Kidney (tissue), 13 donors: ENCODE measurements at regions not wholly inside any gene's neighbourhood (a gene's known extent, or its start where the extent isn't known, plus 50 kb on each side); places are given as distances from the start of the nearest gene placed in this dataset.

Experiments
- DNase-seq, 5 donors: peaks; one replicate each; pipeline ENCODE4 v3.0.0-alpha.2; 2013 to 2020
- FAIRE-seq: peaks from 2 replicates; lab custom pipeline; 2012; peaks lifted over from hg19 to GRCh38; lab: Jason Lieb, UNC
- H3K27ac ChIP-seq, 2 donors: one replicate each; pipeline ENCODE4 v1.7.0; 2013; ENCODE audit warnings: low read depth in 2 of 2, low read length in 2 of 2, inconsistent platforms in 1 of 2
- H3K27me3 ChIP-seq: one replicate; pipeline ENCODE4 v1.7.1; 2013; ENCODE audit warnings: low read length, inconsistent platforms; ENCODE audit not compliant: control insufficient read depth, insufficient read depth
- H3K36me3 ChIP-seq, 3 donors: one replicate each; pipeline versions ENCODE4 v1.7.0 to v1.7.1; 2013; ENCODE audit warnings: low read length in 3 of 3, control low read depth in 1 of 3, inconsistent platforms in 1 of 3; ENCODE audit not compliant: insufficient read depth in 3 of 3, control insufficient read depth in 2 of 3
- H3K4me1 ChIP-seq, 3 donors: one replicate each; pipeline versions ENCODE4 v1.7.0 to v1.7.1; 2013; ENCODE audit warnings: low read length in 3 of 3, inconsistent platforms in 1 of 3, low read depth in 1 of 3; ENCODE audit not compliant: control insufficient read depth in 2 of 3, insufficient read depth in 2 of 3
- H3K4me3 ChIP-seq, 3 donors: one replicate each; pipeline versions ENCODE4 v1.7.0 to v1.8.1; 2013; ENCODE audit warnings: low read length in 3 of 3, control low read depth in 1 of 3, inconsistent platforms in 1 of 3
- H3K9ac ChIP-seq, 3 donors: one replicate each; pipeline versions ENCODE4 v1.7.0 to v1.7.1; 2013; ENCODE audit warnings: low read length in 3 of 3, control low read depth in 1 of 3, inconsistent platforms in 1 of 3
- H3K9me3 ChIP-seq, 3 donors: one replicate each; pipeline versions ENCODE4 v1.7.0 to v1.7.1; 2013; ENCODE audit warnings: low read length in 3 of 3, control low read depth in 1 of 3, inconsistent platforms in 1 of 3; ENCODE audit not compliant: control insufficient read depth in 2 of 3, insufficient read depth in 1 of 3
- intact Hi-C: fragments of 100-400 bp; cut with DNase I; formaldehyde crosslinking; loops from one replicate; pipeline ENCODE4 v1.11.1; 2022
- TF ChIP-seq, protein P1 (sequence below): IDR thresholded peaks from 3 replicates; pipeline ENCODE4 v1.5.1; 2012; ENCODE audit warnings: mild to moderate bottlenecking, moderate library complexity, borderline replicate concordance; ENCODE audit not compliant: insufficient read depth; ENCODE audit errors: extremely low read depth
- donor health status: control.
- donor health status: control.
- donor health status: control.
- donor health status: control.
- donor health status: control.
- donor health status: DM: yes; HTN: yes; CAD: no.
- donor health status: Normal renal cell carcinoma (clear cell type).

DNA sequence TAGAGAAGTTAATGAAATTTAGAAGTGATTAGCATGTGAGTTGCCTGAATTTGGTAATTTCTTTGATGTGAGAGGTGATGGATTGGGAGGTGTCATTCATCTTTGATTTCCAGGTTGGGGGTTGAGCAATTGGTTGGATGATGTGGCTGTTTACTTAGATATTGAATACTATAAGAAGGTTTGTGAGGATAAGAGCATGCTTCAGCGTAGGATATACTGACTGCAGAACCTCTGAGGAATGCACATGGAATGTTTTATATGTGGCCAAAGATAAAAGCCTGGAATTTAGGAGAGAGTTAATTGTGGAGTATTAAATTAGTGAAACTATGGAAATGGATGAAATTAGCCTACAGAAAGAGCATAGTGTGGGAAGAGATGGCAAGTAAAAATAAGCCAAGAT, 165.4 kb upstream of the MAD2L1 start:
- H3K4me3 ChIP-seq: no peak overlapping the region
- TF ChIP-seq, protein P1, sequence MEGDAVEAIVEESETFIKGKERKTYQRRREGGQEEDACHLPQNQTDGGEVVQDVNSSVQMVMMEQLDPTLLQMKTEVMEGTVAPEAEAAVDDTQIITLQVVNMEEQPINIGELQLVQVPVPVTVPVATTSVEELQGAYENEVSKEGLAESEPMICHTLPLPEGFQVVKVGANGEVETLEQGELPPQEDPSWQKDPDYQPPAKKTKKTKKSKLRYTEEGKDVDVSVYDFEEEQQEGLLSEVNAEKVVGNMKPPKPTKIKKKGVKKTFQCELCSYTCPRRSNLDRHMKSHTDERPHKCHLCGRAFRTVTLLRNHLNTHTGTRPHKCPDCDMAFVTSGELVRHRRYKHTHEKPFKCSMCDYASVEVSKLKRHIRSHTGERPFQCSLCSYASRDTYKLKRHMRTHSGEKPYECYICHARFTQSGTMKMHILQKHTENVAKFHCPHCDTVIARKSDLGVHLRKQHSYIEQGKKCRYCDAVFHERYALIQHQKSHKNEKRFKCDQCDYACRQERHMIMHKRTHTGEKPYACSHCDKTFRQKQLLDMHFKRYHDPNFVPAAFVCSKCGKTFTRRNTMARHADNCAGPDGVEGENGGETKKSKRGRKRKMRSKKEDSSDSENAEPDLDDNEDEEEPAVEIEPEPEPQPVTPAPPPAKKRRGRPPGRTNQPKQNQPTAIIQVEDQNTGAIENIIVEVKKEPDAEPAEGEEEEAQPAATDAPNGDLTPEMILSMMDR: no peak
- intact Hi-C loops: no loop called here
- H3K27me3 ChIP-seq: no peaks in the 10 kb centered on the region
- no peaks in the 10 kb centered on the region for H3K4me1 ChIP-seq
- no peaks in the 10 kb centered on the region for H3K36me3 ChIP-seq
- no peaks in the 10 kb centered on the region for H3K9me3 ChIP-seq
- H3K9ac ChIP-seq: no peak overlapping the region
- H3K27ac ChIP-seq: no peak overlapping the region
- DNase-seq (no peak), FAIRE-seq (no peak)

DNA sequence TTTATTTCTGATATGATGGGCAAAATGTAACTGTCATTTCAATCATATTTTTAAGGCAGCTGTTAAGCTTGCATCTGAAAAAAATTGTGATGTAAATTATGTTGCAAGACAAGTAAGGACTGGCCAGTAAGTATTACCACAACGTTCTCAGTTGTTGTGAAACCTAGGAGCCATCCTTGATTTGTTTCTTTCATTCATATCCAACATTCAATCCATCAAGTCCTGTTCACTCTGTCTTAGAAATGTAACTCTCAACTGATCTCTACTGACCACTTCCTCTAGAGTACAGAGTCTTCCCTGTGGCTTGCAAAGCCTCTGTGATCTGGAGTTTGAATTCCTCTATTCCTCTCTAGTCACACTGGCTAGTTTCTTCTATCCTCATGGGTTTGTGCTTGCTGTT, 161.4 kb upstream of the MAD2L1 start:
- no peaks in the 10 kb centered on the region for H3K27me3 ChIP-seq
- DNase-seq (no peak), FAIRE-seq (no peak)
- no peak overlapping the region for H3K9ac ChIP-seq
- no peak overlapping the region for H3K4me3 ChIP-seq
- intact Hi-C loops: no loop called here
- no peaks in the 10 kb centered on the region for H3K9me3 ChIP-seq
- H3K36me3 ChIP-seq: no peaks in the 10 kb centered on the region
- TF ChIP-seq, protein P1: no peak
- no peaks in the 10 kb centered on the region for H3K4me1 ChIP-seq
- no peak overlapping the region for H3K27ac ChIP-seq

DNA sequence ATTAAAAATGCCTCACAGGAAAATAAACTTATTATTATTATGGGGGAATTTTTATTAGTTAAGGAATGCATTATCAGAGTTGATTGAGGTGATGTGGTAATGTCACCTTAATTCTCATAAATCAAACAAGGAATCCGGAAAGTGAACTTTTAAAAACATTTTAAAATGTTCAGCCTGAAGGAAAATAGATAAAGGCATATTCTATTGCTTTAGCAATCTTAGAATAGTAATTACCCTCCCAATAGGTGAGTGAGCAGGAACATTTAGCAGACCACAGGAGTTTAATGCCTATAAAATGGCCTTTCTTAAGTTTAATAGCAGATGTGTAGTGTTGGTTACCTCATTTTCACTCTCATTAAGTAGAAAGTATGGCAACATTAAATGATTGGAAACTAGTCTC, 160.9 kb upstream of the MAD2L1 start:
- no peaks in the 10 kb centered on the region for H3K9me3 ChIP-seq
- H3K36me3 ChIP-seq: no peaks in the 10 kb centered on the region
- TF ChIP-seq, protein P1: no peak
- no peaks in the 10 kb centered on the region for H3K27me3 ChIP-seq
- H3K4me3 ChIP-seq: no peak overlapping the region
- intact Hi-C loops: no loop called here
- no peak overlapping the region for H3K9ac ChIP-seq
- DNase-seq (no peak), FAIRE-seq (no peak)
- H3K4me1 ChIP-seq: no peaks in the 10 kb centered on the region
- H3K27ac ChIP-seq: no peak overlapping the region

DNA sequence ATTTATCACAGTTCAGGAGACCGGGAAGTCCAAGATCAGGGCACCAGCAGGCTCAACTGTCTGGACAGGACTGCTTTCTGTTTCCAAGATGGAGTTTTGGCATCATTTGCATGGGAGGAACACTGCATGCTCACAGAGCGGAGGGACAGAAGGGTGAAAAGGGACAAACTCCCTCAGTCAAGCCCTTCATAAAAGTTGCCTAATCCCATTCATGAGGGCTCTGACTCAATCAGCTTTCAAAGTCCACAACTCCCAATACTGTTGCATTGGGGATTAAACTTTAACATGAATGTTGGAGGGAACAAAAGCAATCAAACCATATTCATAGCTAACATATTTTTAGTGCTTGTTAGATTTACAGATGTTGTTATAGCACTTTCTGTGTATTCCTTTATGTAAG, 158.9 kb upstream of the MAD2L1 start:
- no peak for FAIRE-seq
- Histone ChIP-seq H3K4me3 (no peak overlapping the region), H3K4me1 (no peaks in the 10 kb centered on the region), H3K36me3 (no peaks in the 10 kb centered on the region), H3K27me3 (no peaks in the 10 kb centered on the region), H3K27ac (no peak overlapping the region), H3K9me3 (no peaks in the 10 kb centered on the region), H3K9ac (no peak overlapping the region)
- DNase-seq: no peak
- TF ChIP-seq, protein P1: no peak
- intact Hi-C loops: no loop called here
